ENCODE measurements at regions not wholly inside any gene's neighbourhood (a gene's known extent, or its start where the extent isn't known, plus 50 kb on each side); places are given as distances from the start of the nearest gene placed in this dataset.

DNA sequence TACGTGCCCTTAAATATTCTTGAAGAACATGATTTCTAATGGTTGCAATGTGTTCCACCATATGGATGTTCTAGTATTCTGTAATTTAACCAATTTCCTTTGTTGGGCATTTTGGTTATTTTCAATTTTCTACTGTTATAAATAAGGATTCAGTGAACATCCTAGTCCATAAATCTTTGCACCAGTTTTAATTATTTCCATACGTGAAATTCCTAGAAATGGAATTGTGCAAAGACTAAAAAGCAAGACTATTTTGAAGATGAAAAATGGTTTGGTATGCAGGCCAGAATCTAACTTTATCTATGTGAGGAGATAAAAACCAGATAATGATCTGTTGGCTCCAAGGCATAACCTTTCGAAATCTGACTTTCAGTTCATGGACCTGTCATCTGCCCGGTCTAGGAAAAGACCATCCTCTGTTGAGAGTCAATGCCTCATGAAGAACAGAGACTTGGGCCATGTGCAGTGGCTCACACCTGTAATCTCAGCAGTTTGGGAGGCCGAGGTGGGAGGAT lies 633.2 kb upstream of the NRP1 start:
- TF ChIP-seq EZH2 (IDR thresholded peaks at IDR 0.05; ENCODE audit: borderline replicate concordance, low read depth, low read length, severe bottlenecking): no peak
- TF ChIP-seq, protein P1, sequence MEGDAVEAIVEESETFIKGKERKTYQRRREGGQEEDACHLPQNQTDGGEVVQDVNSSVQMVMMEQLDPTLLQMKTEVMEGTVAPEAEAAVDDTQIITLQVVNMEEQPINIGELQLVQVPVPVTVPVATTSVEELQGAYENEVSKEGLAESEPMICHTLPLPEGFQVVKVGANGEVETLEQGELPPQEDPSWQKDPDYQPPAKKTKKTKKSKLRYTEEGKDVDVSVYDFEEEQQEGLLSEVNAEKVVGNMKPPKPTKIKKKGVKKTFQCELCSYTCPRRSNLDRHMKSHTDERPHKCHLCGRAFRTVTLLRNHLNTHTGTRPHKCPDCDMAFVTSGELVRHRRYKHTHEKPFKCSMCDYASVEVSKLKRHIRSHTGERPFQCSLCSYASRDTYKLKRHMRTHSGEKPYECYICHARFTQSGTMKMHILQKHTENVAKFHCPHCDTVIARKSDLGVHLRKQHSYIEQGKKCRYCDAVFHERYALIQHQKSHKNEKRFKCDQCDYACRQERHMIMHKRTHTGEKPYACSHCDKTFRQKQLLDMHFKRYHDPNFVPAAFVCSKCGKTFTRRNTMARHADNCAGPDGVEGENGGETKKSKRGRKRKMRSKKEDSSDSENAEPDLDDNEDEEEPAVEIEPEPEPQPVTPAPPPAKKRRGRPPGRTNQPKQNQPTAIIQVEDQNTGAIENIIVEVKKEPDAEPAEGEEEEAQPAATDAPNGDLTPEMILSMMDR (IDR thresholded peaks at IDR 0.05; ENCODE audit: borderline replicate concordance, extremely low read depth, low read length, poor library complexity, severe bottlenecking): no peak
